ENCODE measurements at regions not wholly inside any gene's neighbourhood (a gene's known extent, or its start where the extent isn't known, plus 50 kb on each side); places are given as distances from the start of the nearest gene placed in this dataset.

DNA sequence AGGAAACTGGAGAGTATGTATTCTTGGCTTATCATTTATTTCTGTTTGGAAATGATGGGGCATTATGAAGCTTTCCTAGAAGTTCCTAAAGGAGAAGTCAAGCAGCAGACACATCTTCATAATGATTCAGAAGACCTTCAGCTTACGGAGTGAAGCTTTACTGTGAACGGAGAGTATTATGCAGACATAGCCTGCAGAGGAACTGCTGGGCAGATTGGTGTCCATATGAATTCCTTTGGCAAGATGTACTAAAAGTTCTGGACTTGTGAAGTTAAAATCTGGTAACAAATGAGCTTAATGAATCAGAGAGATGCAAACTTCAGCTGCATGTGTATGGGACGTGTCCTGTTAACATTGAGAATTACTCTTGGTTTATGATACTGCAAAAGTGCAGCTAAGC is 60.1 kb downstream of the NABP1 start:
- H3K36me3 ChIP-seq (ENCODE audit: control insufficient read depth in 3 of 3, insufficient read depth in 3 of 3, low read length in 3 of 3): no peaks in the 10 kb centered on the region
- H3K4me3 ChIP-seq (ENCODE audit: low read length in 3 of 3): no peak overlapping the region
- H3K9me3 ChIP-seq (ENCODE audit: control insufficient read depth in 3 of 3, low read length in 3 of 3): no peaks in the 10 kb centered on the region
- no peaks in the 10 kb centered on the region for H3K27me3 ChIP-seq (ENCODE audit: control insufficient read depth in 3 of 3, insufficient read depth in 3 of 3, low read length in 3 of 3)
- H3K9ac ChIP-seq (ENCODE audit: low read depth in 1 of 3, low read length in 3 of 3): no peak overlapping the region
- H3K4me1 ChIP-seq (ENCODE audit: control insufficient read depth in 3 of 3, insufficient read depth in 3 of 3, low read length in 3 of 3): no peaks in the 10 kb centered on the region
- H3K27ac ChIP-seq (ENCODE audit: low read depth, low read length): no peak overlapping the region

DNA sequence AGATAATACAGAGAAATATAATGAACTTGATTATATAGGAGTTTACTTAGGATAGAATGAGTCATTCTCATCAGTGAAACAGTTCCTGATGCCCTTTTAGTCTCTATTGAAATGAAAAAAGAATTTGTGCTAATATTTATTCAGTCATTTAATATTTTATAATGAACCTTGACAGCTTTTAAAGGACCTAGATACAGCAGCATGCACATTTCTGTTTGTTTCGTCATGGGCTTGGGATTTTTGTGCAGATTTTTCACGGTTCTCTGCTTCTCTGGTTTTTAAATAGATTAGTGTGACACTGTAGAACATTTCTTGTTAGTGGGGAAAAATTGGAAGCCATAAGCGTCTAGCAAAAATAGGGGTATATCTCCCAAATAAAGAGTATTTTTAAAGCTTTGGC is 60.7 kb downstream of the NABP1 start:
- H3K4me3 ChIP-seq (ENCODE audit: low read length in 3 of 3): no peak overlapping the region
- no peaks in the 10 kb centered on the region for H3K9me3 ChIP-seq (ENCODE audit: control insufficient read depth in 3 of 3, low read length in 3 of 3)
- H3K4me1 ChIP-seq (ENCODE audit: control insufficient read depth in 3 of 3, insufficient read depth in 3 of 3, low read length in 3 of 3): no peaks in the 10 kb centered on the region
- no peaks in the 10 kb centered on the region for H3K27me3 ChIP-seq (ENCODE audit: control insufficient read depth in 3 of 3, insufficient read depth in 3 of 3, low read length in 3 of 3)
- H3K36me3 ChIP-seq (ENCODE audit: control insufficient read depth in 3 of 3, insufficient read depth in 3 of 3, low read length in 3 of 3): no peaks in the 10 kb centered on the region
- H3K27ac ChIP-seq (ENCODE audit: low read depth, low read length): no peak overlapping the region
- H3K9ac ChIP-seq (ENCODE audit: low read depth in 1 of 3, low read length in 3 of 3): no peak overlapping the region

DNA sequence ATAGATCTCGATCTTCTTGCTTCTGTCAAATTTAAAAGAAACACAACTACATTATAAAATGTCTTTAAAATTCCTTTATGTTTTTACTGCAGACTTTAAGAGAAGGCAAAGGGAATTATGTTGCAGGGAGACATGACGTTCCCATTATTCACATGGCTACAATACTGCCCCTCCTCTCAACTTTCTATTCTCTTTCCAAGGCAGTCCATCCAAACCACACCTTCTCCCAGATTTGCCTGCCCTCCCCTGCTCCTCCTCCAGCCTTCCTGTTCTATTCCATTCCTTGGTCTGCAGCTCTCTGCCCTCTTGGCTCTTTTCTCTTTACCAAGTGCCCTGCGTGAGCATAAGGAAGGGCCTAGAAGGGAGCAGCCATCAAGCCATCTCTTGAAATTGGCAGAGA is 61.3 kb downstream of the NABP1 start:
- H3K27me3 ChIP-seq (ENCODE audit: control insufficient read depth in 3 of 3, insufficient read depth in 3 of 3, low read length in 3 of 3): no peaks in the 10 kb centered on the region
- H3K27ac ChIP-seq (ENCODE audit: low read depth, low read length): no peak overlapping the region
- no peak overlapping the region for H3K9ac ChIP-seq (ENCODE audit: low read depth in 1 of 3, low read length in 3 of 3)
- H3K4me3 ChIP-seq (ENCODE audit: low read length in 3 of 3): peak overlapping the region in 2 of 3 donors; percentile 29 to 39
- no peaks in the 10 kb centered on the region for H3K36me3 ChIP-seq (ENCODE audit: control insufficient read depth in 3 of 3, insufficient read depth in 3 of 3, low read length in 3 of 3)
- H3K9me3 ChIP-seq (ENCODE audit: control insufficient read depth in 3 of 3, low read length in 3 of 3): no peaks in the 10 kb centered on the region
- no peaks in the 10 kb centered on the region for H3K4me1 ChIP-seq (ENCODE audit: control insufficient read depth in 3 of 3, insufficient read depth in 3 of 3, low read length in 3 of 3)

DNA sequence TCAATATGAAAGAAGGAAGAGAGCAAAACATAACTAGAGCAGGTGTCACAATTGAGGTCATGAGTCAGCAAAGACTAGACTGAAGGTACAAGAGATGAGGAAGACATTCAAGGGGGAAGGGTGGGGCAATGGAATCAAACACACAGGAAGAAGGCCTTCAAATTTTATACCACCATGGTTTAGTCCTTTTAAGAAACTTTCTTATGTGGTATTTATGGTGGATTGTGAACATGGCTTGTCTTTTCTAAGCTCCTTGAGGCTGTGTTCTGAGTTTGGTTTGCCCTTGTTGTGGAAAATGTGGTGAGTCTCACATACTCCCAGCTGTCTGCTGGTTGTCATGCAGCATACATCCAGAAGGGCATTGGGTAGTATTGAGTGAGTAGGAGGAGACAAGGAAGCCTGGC is 62.1 kb downstream of the NABP1 start:
- H3K4me1 ChIP-seq (ENCODE audit: control insufficient read depth in 3 of 3, insufficient read depth in 3 of 3, low read length in 3 of 3): no peaks in the 10 kb centered on the region
- H3K36me3 ChIP-seq (ENCODE audit: control insufficient read depth in 3 of 3, insufficient read depth in 3 of 3, low read length in 3 of 3): no peaks in the 10 kb centered on the region
- H3K27ac ChIP-seq (ENCODE audit: low read depth, low read length): no peak overlapping the region
- H3K9ac ChIP-seq (ENCODE audit: low read depth in 1 of 3, low read length in 3 of 3): no peak overlapping the region
- H3K4me3 ChIP-seq (ENCODE audit: low read length in 3 of 3): no peak overlapping the region
- no peaks in the 10 kb centered on the region for H3K27me3 ChIP-seq (ENCODE audit: control insufficient read depth in 3 of 3, insufficient read depth in 3 of 3, low read length in 3 of 3)
- no peaks in the 10 kb centered on the region for H3K9me3 ChIP-seq (ENCODE audit: control insufficient read depth in 3 of 3, low read length in 3 of 3)

DNA sequence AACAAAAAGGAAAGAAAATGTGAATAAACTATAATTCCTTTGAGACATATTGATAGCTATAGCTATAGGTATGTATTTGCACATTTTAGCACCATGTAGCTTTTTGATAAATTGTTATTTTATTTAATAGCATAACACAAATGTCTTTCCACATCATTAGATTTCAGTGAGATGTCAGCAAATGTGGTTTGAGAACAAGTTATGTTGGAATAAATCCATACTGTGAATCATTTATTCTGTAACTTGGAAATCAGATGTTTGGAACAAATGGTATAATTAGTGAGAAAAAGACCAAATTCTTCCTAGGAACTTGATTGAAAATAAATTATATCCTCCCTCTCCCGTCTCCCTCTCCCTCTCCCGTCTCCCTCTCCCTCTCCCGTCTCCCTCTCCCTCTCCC is 62.8 kb downstream of the NABP1 start:
- Histone ChIP-seq H3K4me1 (ENCODE audit: control insufficient read depth in 3 of 3, insufficient read depth in 3 of 3, low read length in 3 of 3) (no peaks in the 10 kb centered on the region), H3K9ac (ENCODE audit: low read depth in 1 of 3, low read length in 3 of 3) (no peak overlapping the region), H3K9me3 (ENCODE audit: control insufficient read depth in 3 of 3, low read length in 3 of 3) (no peaks in the 10 kb centered on the region), H3K27ac (ENCODE audit: low read depth, low read length) (no peak overlapping the region), H3K27me3 (ENCODE audit: control insufficient read depth in 3 of 3, insufficient read depth in 3 of 3, low read length in 3 of 3) (no peaks in the 10 kb centered on the region), H3K36me3 (ENCODE audit: control insufficient read depth in 3 of 3, insufficient read depth in 3 of 3, low read length in 3 of 3) (no peaks in the 10 kb centered on the region), H3K4me3 (ENCODE audit: low read length in 3 of 3) (no peak overlapping the region)

DNA sequence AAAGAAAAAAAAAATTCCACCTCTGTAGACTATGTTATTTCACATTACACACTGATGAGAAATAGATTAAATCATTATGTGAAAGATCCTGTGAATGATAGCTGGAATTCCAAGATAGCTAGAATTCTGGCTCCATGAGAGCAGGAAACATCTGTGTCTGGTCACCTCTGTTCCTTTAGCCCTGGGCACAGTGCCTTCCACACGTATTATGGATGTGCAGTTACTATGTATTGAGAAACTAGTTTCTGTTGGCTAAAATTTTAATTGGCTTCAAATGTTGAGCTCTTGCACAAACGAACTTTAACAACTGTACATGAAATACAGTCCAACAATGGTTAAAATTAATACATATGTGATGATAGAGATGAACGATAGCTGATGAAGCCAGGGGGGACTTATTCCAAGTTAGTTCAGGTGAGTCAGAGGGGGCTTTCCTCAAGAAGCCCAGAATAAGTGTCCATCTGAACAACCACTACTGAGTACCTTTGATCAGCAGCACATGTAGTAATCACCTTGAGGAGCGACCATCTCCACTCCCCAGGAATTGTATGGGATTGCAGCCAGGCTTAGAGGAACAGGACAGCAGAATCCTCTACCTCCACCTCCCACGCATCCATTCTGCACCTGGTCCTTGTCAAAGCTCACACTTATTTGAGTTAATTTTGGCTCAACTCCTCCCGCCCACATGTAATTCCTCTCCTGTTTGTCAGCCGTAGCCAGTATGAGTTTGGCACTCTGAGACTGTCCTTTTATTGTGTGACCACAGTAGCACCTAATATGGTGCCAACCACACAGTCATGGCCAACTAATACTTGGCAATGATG is 68.6 kb downstream of the NABP1 start:
- H3K36me3 ChIP-seq (ENCODE audit: control insufficient read depth in 3 of 3, insufficient read depth in 3 of 3, low read length in 3 of 3): no peaks in the 10 kb centered on the region
- H3K27me3 ChIP-seq (ENCODE audit: control insufficient read depth in 3 of 3, insufficient read depth in 3 of 3, low read length in 3 of 3): no peaks in the 10 kb centered on the region
- no peaks in the 10 kb centered on the region for H3K9me3 ChIP-seq (ENCODE audit: control insufficient read depth in 3 of 3, low read length in 3 of 3)
- H3K4me3 ChIP-seq (ENCODE audit: low read length in 3 of 3): no peak overlapping the region
- no peak overlapping the region for H3K9ac ChIP-seq (ENCODE audit: low read depth in 1 of 3, low read length in 3 of 3)
- H3K27ac ChIP-seq (ENCODE audit: low read depth, low read length): no peak overlapping the region
- peaks cover 0 to 3% (median 0%) of the 10 kb centered on the region in 3 donors for H3K4me1 ChIP-seq (ENCODE audit: control insufficient read depth in 3 of 3, insufficient read depth in 3 of 3, low read length in 3 of 3)

DNA sequence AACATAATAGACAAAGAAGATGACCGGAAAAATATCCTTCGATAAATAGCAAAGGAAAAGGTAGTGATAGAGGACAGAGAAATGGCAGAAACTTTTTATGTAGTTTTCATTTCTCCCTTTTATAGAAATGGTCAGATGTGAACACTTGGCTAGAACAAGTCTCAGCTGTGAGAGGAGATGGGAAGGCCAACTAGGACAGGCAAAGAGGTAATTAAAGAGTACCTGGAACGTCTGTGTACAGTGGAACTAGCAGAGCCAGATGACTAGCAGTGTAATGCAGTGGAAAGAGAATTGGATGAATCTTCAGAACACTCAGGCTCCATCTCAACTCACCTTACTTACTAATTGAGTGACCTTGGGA is 69.2 kb downstream of the NABP1 start:
- peaks cover 0 to 3% (median 0%) of the 10 kb centered on the region in 3 donors for H3K4me1 ChIP-seq (ENCODE audit: control insufficient read depth in 3 of 3, insufficient read depth in 3 of 3, low read length in 3 of 3)
- H3K27me3 ChIP-seq (ENCODE audit: control insufficient read depth in 3 of 3, insufficient read depth in 3 of 3, low read length in 3 of 3): no peaks in the 10 kb centered on the region
- no peak overlapping the region for H3K9ac ChIP-seq (ENCODE audit: low read depth in 1 of 3, low read length in 3 of 3)
- no peak overlapping the region for H3K27ac ChIP-seq (ENCODE audit: low read depth, low read length)
- H3K4me3 ChIP-seq (ENCODE audit: low read length in 3 of 3): no peak overlapping the region
- H3K9me3 ChIP-seq (ENCODE audit: control insufficient read depth in 3 of 3, low read length in 3 of 3): no peaks in the 10 kb centered on the region
- no peaks in the 10 kb centered on the region for H3K36me3 ChIP-seq (ENCODE audit: control insufficient read depth in 3 of 3, insufficient read depth in 3 of 3, low read length in 3 of 3)

DNA sequence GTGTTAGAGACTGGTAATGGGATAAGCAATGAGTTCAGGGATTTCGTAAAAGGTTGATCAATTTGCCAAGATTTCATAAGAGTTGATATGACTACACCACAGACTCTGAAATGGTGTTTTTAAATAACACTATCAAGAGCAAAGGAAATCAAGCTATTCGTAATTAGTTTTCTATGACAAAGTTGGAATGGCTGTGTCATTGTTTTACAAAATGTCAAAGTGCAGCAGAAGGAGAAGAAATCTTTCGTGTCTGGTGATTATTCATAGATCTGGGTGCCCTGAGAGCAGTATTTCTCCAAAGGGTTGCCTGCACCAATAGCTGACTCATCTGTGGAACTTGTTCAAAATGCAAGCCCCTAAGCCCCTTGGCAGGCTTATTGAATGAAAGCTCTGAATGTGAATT is 70.1 kb downstream of the NABP1 start:
- Histone ChIP-seq H3K9me3 (ENCODE audit: control insufficient read depth in 3 of 3, low read length in 3 of 3) (no peaks in the 10 kb centered on the region), H3K4me3 (ENCODE audit: low read length in 3 of 3) (no peak overlapping the region)

DNA sequence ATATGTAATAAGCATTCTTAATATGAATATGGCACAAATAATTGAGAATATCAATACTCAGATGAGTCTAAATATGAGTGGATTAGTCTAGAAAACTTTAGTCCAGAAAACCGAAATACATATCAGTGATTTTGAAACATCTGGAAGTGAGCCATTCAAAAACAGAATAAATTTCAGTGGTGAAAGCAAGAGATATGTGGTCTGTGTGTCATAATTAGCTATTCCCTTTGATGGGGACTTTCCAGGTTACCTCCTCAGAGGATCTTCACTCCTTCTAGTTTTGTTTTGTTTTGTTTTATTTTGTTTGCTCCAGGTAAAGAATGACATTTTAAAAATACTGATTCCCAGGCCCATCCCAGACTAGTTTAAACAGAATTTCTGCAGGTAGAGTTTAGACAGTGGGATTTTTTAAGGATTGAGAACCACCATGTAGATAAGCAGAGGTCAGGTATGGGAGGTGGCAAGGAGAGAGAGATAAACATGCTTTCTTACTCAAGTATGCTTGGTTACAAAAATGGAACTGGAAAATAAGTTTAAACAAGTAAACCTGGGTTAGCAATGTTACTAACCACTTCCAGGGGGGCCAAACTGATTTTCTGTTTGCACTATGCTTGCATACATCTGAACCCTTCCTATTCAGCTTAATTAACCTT is 70.7 kb downstream of the NABP1 start:
- Histone ChIP-seq H3K4me1 (ENCODE audit: control insufficient read depth in 3 of 3, insufficient read depth in 3 of 3, low read length in 3 of 3) (peaks cover 0 to 3% (median 0%) of the 10 kb centered on the region in 3 donors), H3K27me3 (ENCODE audit: control insufficient read depth in 3 of 3, insufficient read depth in 3 of 3, low read length in 3 of 3) (no peaks in the 10 kb centered on the region), H3K27ac (ENCODE audit: low read depth, low read length) (no peak overlapping the region), H3K9me3 (ENCODE audit: control insufficient read depth in 3 of 3, low read length in 3 of 3) (no peaks in the 10 kb centered on the region), H3K36me3 (ENCODE audit: control insufficient read depth in 3 of 3, insufficient read depth in 3 of 3, low read length in 3 of 3) (no peaks in the 10 kb centered on the region), H3K4me3 (ENCODE audit: low read length in 3 of 3) (no peak overlapping the region), H3K9ac (ENCODE audit: low read depth in 1 of 3, low read length in 3 of 3) (no peak overlapping the region)

More for the DNA sequence above, 70.1 kb downstream of the NABP1 start:
- Histone ChIP-seq H3K27ac (ENCODE audit: low read depth, low read length) (no peak overlapping the region), H3K36me3 (ENCODE audit: control insufficient read depth in 3 of 3, insufficient read depth in 3 of 3, low read length in 3 of 3) (no peaks in the 10 kb centered on the region), H3K27me3 (ENCODE audit: control insufficient read depth in 3 of 3, insufficient read depth in 3 of 3, low read length in 3 of 3) (no peaks in the 10 kb centered on the region), H3K4me1 (ENCODE audit: control insufficient read depth in 3 of 3, insufficient read depth in 3 of 3, low read length in 3 of 3) (peaks cover 0 to 3% (median 0%) of the 10 kb centered on the region in 3 donors), H3K9ac (ENCODE audit: low read depth in 1 of 3, low read length in 3 of 3) (no peak overlapping the region)

DNA sequence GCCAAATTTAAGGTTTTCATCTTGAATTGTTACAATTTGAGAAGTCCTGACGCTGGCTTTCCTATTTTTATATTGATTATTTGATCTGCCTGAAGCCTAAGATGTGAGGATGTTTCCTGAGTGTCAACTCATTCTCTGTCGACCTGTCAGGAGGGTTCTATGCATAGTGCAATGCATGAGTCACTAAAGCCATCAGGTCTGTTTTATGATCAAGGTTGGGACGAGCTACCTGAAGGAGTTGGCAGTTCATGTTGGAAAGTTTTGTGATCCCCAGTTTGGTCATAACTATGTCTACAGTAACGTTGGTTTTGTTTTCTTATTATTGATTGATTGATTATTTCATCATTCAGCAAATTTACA is 71.2 kb downstream of the NABP1 start:
- Histone ChIP-seq H3K4me3 (ENCODE audit: low read length in 3 of 3) (no peak overlapping the region), H3K9me3 (ENCODE audit: control insufficient read depth in 3 of 3, low read length in 3 of 3) (no peaks in the 10 kb centered on the region), H3K27me3 (ENCODE audit: control insufficient read depth in 3 of 3, insufficient read depth in 3 of 3, low read length in 3 of 3) (no peaks in the 10 kb centered on the region), H3K27ac (ENCODE audit: low read depth, low read length) (no peak overlapping the region), H3K36me3 (ENCODE audit: control insufficient read depth in 3 of 3, insufficient read depth in 3 of 3, low read length in 3 of 3) (no peaks in the 10 kb centered on the region), H3K4me1 (ENCODE audit: control insufficient read depth in 3 of 3, insufficient read depth in 3 of 3, low read length in 3 of 3) (peaks cover 0 to 3% (median 0%) of the 10 kb centered on the region in 3 donors), H3K9ac (ENCODE audit: low read depth in 1 of 3, low read length in 3 of 3) (no peak overlapping the region)

Measured in skeletal muscle tissue (tissue), 3 donors.